Endothelial cell (in vitro differentiated cells): ENCODE measurements at regions not wholly inside any gene's neighbourhood (a gene's known extent, or its start where the extent isn't known, plus 50 kb on each side); places are given as distances from the start of the nearest gene placed in this dataset.

Source experiments
- DNase-seq: peaks from one replicate; pipeline ENCODE4 v3.0.0; 2021; ENCODE audit warnings: low spot score
- H3K27ac Mint-ChIP-seq: one replicate; pipeline ENCODE4 v1.8.0; 2021; ENCODE audit warnings: mixed read lengths, inconsistent platforms; ENCODE audit not compliant: unreplicated experiment
- H3K27me3 Mint-ChIP-seq: one replicate; pipeline ENCODE4 v1.8.0; 2021; ENCODE audit warnings: mild to moderate bottlenecking, moderate library complexity, mixed read lengths, inconsistent platforms; ENCODE audit not compliant: unreplicated experiment
- H3K36me3 Mint-ChIP-seq: one replicate; pipeline ENCODE4 v1.8.0; 2021; ENCODE audit warnings: mild to moderate bottlenecking, low read depth, mixed read lengths, inconsistent platforms; ENCODE audit not compliant: unreplicated experiment
- H3K4me1 Mint-ChIP-seq: one replicate; pipeline ENCODE4 v1.8.0; 2021; ENCODE audit warnings: mild to moderate bottlenecking, mixed read lengths, inconsistent platforms; ENCODE audit not compliant: unreplicated experiment
- H3K4me3 Mint-ChIP-seq: one replicate; pipeline ENCODE4 v1.8.0; 2021; ENCODE audit warnings: mild to moderate bottlenecking, mixed read lengths, inconsistent platforms; ENCODE audit not compliant: unreplicated experiment
- H3K9me3 Mint-ChIP-seq: one replicate; pipeline ENCODE4 v1.8.0; 2021; ENCODE audit warnings: mixed read lengths, inconsistent platforms; ENCODE audit not compliant: unreplicated experiment
- TF ChIP-seq, protein P1 (sequence below): fragments of 200-600 bp; sonication (generic); IDR thresholded peaks from one replicate; pipeline ENCODE4 v1.5.0; 2021; ENCODE audit warnings: antibody characterized with exemption; ENCODE audit not compliant: unreplicated experiment

DNA sequence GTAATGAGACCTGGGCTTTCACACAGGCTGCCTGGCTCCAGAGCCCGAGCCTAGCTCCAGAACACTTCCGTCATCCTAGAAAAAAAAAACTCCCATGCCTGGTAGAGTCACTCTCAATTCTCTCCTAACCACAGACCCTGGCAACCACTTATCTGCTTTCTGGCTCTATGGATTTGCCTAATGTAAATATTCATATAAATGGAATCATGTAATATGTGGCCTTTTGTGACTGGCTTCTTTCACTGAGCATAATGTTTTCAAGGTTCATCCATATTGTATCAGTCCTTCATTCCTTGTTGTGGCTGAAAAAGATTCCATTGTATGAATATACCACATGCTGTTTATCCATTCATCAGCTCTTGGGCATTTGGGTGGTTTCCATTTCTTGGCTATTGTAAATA lies 167.7 kb upstream of the MKLN1 start:
- no peaks in the 10 kb centered on the region for H3K4me1 Mint-ChIP-seq
- no peaks in the 10 kb centered on the region for H3K27me3 Mint-ChIP-seq
- H3K4me3 Mint-ChIP-seq = no peak overlapping the region
- no peak for DNase-seq
- no peaks in the 10 kb centered on the region for H3K9me3 Mint-ChIP-seq
- no peaks in the 10 kb centered on the region for H3K36me3 Mint-ChIP-seq
- TF ChIP-seq, protein P1, sequence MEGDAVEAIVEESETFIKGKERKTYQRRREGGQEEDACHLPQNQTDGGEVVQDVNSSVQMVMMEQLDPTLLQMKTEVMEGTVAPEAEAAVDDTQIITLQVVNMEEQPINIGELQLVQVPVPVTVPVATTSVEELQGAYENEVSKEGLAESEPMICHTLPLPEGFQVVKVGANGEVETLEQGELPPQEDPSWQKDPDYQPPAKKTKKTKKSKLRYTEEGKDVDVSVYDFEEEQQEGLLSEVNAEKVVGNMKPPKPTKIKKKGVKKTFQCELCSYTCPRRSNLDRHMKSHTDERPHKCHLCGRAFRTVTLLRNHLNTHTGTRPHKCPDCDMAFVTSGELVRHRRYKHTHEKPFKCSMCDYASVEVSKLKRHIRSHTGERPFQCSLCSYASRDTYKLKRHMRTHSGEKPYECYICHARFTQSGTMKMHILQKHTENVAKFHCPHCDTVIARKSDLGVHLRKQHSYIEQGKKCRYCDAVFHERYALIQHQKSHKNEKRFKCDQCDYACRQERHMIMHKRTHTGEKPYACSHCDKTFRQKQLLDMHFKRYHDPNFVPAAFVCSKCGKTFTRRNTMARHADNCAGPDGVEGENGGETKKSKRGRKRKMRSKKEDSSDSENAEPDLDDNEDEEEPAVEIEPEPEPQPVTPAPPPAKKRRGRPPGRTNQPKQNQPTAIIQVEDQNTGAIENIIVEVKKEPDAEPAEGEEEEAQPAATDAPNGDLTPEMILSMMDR = no peak
- H3K27ac Mint-ChIP-seq = no peak overlapping the region

GRCh38 chr7:131161103-131161502 lies 166.6 kb upstream of the MKLN1 start:
- Mint-ChIP-seq H3K27me3 (no peaks in the 10 kb centered on the region), H3K36me3 (no peaks in the 10 kb centered on the region), H3K9me3 (no peaks in the 10 kb centered on the region), H3K4me1 (no peaks in the 10 kb centered on the region), H3K4me3 (no peak overlapping the region), H3K27ac (no peak overlapping the region)
- DNase-seq = no peak
- TF ChIP-seq, protein P1 = no peak

GRCh38 chr7:131164025-131164925 lies 163.4 kb upstream of the MKLN1 start:
- H3K4me3 Mint-ChIP-seq = no peak overlapping the region
- H3K27ac Mint-ChIP-seq = no peak overlapping the region
- no peaks in the 10 kb centered on the region for H3K27me3 Mint-ChIP-seq
- no peak for DNase-seq
- TF ChIP-seq, protein P1 = no peak
- H3K36me3 Mint-ChIP-seq = no peaks in the 10 kb centered on the region
- H3K4me1 Mint-ChIP-seq = peaks cover 3% of the 10 kb centered on the region
- H3K9me3 Mint-ChIP-seq = no peaks in the 10 kb centered on the region

DNA sequence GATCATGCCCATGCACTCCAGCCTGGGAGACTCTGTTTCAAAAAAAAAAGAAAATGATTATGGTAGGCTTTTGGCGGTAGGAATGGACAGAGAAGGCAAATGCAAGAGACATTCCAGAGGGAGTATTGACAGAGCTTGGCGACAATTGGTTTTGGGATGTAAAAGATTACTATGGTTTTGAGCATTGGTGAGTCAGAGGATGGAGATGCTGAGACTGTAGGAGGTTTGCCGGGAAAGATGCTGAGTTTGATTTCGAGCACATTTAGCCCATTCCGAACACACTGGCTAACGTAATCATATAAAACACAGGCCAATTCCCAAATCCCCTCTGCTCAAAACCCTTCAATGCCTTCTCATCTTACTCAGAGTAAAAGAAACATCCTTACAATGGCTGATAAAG lies 161.6 kb upstream of the MKLN1 start:
- Mint-ChIP-seq H3K4me3 (no peak overlapping the region), H3K4me1 (peaks cover 3% of the 10 kb centered on the region), H3K27me3 (no peaks in the 10 kb centered on the region), H3K9me3 (no peaks in the 10 kb centered on the region), H3K36me3 (no peaks in the 10 kb centered on the region), H3K27ac (no peak overlapping the region)
- DNase-seq = no peak
- TF ChIP-seq, protein P1 = no peak
